D341Med (cell line): ENCODE measurements at regions not wholly inside any gene's neighbourhood (a gene's known extent, or its start where the extent isn't known, plus 50 kb on each side); places are given as distances from the start of the nearest gene placed in this dataset.
"Not testable (repeated sequence)": the region's sequence is repeated elsewhere in the genome, so short reads cannot be mapped to it uniquely, and the experiment has no call there.

Experiments used
- DNase-seq: peaks from one replicate; pipeline ENCODE4 v3.0.0; 2012; ENCODE audit warnings: low spot score

GRCh38 chr14:83830316-83830715 is 1699.6 kb upstream of the FLRT2 start:
- no peak for DNase-seq

GRCh38 chr14:83838226-83838625 is 1691.7 kb upstream of the FLRT2 start:
- no peak for DNase-seq

- DNase-seq, result peak; percentile 47
These were observed 1687.4 kb upstream of the FLRT2 start for GRCh38 chr14:83842547-83842946.

GRCh38 chr14:83847102-83847501 is 1682.8 kb upstream of the FLRT2 start:
- no peak for DNase-seq

GRCh38 chr14:83850092-83850491 is 1679.9 kb upstream of the FLRT2 start:
- DNase-seq, result no peak

GRCh38 chr14:83856334-83856733 is 1673.6 kb upstream of the FLRT2 start:
- DNase-seq, result no peak

- DNase-seq, result no peak
These were observed 1669.3 kb upstream of the FLRT2 start for GRCh38 chr14:83860631-83861155.

- DNase-seq, result no peak
These were observed 1666.7 kb upstream of the FLRT2 start for GRCh38 chr14:83863042-83863774.

- no peak for DNase-seq
These were observed 1665.8 kb upstream of the FLRT2 start for GRCh38 chr14:83864106-83864505.

- no peak for DNase-seq
These were observed 1662.2 kb upstream of the FLRT2 start for GRCh38 chr14:83867566-83868225.

GRCh38 chr14:83870546-83871270 is 1659.2 kb upstream of the FLRT2 start:
- no peak for DNase-seq

- no peak for DNase-seq
These were observed 1656.3 kb upstream of the FLRT2 start for GRCh38 chr14:83873669-83874068.

- DNase-seq, result no peak
These were observed 1655.3 kb upstream of the FLRT2 start for GRCh38 chr14:83874662-83875061.

- no peak for DNase-seq
These were observed 1646.2 kb upstream of the FLRT2 start for GRCh38 chr14:83883732-83884131.

- DNase-seq, result no peak
These were observed 1644.1 kb upstream of the FLRT2 start for GRCh38 chr14:83885837-83886293.

- no peak for DNase-seq
These were observed 1642.1 kb upstream of the FLRT2 start for GRCh38 chr14:83887866-83888265.

- DNase-seq, result no peak
These were observed 1636.5 kb upstream of the FLRT2 start for GRCh38 chr14:83893447-83893846.

GRCh38 chr14:83894568-83894967 is 1635.4 kb upstream of the FLRT2 start:
- no peak for DNase-seq

- not testable (repeated sequence) for DNase-seq
These were observed 1631.4 kb upstream of the FLRT2 start for GRCh38 chr14:83898558-83898957.

- DNase-seq, result no peak
These were observed 1630.2 kb upstream of the FLRT2 start for GRCh38 chr14:83899706-83900105.

- no peak for DNase-seq
These were observed 1624.8 kb upstream of the FLRT2 start for GRCh38 chr14:83905157-83905556.

- no peak for DNase-seq
These were observed 1621.5 kb upstream of the FLRT2 start for GRCh38 chr14:83908419-83908818.

- no peak for DNase-seq
These were observed 1620.4 kb upstream of the FLRT2 start for GRCh38 chr14:83909507-83909906.
